GM06990 (cell line): ENCODE measurements at regions not wholly inside any gene's neighbourhood (a gene's known extent, or its start where the extent isn't known, plus 50 kb on each side); places are given as distances from the start of the nearest gene placed in this dataset.

Experiments
- DNase-seq: peaks from one replicate; pipeline ENCODE4 v3.0.0-alpha.2; 2011; ENCODE audit not compliant: insufficient read length; ENCODE audit errors: extremely low read depth
- H3K27me3 ChIP-seq: replicated peaks from 2 replicates; pipeline ENCODE4 v1.6.0; 2011; ENCODE audit warnings: low read length; ENCODE audit not compliant: control insufficient read depth, insufficient read depth
- H3K36me3 ChIP-seq: 2 replicates; pipeline ENCODE4 v1.5.1; 2011; ENCODE audit warnings: low read length; ENCODE audit not compliant: control insufficient read depth, insufficient read depth
- H3K4me3 ChIP-seq: replicated peaks from 2 replicates; pipeline ENCODE4 v1.5.1; 2011; ENCODE audit warnings: low read depth, mild to moderate bottlenecking, control low read depth, low read length
- TF ChIP-seq, protein P1 (sequence below): IDR thresholded peaks from 2 replicates; pipeline ENCODE4 v1.5.1; 2011; ENCODE audit warnings: low read length, control low read depth, mild to moderate bottlenecking, inconsistent platforms; ENCODE audit not compliant: insufficient read depth, poor library complexity, severe bottlenecking

DNA sequence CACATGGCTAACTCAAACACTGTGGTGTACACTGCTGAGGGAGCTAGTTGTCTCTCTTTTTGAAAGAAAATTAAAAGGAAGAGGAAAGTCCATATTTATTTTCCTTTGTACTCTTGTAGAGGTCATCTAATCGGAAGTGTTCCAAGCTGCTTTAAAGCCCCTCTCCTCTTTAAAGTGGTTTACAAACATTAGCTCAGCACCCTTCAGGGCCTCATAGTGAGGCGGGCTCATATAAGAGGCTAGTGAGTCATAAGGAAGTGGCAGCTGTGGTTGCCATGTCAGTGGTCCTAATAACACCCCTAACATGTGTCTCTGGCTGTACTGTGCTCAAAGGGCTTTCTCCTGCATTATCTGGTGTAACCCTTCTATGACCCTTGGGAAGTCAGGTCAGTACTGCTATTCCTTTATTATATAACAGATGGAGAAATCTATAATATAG, 104.4 kb upstream of the SERBP1 start:
- Histone ChIP-seq H3K27me3 (no peaks in the 10 kb centered on the region; the same call in 1 of the 2 replicates), H3K36me3 (no peaks in the 10 kb centered on the region), H3K4me3 (no peak overlapping the region)
- TF ChIP-seq, protein P1, sequence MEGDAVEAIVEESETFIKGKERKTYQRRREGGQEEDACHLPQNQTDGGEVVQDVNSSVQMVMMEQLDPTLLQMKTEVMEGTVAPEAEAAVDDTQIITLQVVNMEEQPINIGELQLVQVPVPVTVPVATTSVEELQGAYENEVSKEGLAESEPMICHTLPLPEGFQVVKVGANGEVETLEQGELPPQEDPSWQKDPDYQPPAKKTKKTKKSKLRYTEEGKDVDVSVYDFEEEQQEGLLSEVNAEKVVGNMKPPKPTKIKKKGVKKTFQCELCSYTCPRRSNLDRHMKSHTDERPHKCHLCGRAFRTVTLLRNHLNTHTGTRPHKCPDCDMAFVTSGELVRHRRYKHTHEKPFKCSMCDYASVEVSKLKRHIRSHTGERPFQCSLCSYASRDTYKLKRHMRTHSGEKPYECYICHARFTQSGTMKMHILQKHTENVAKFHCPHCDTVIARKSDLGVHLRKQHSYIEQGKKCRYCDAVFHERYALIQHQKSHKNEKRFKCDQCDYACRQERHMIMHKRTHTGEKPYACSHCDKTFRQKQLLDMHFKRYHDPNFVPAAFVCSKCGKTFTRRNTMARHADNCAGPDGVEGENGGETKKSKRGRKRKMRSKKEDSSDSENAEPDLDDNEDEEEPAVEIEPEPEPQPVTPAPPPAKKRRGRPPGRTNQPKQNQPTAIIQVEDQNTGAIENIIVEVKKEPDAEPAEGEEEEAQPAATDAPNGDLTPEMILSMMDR: no peak
- DNase-seq: no peak

DNA sequence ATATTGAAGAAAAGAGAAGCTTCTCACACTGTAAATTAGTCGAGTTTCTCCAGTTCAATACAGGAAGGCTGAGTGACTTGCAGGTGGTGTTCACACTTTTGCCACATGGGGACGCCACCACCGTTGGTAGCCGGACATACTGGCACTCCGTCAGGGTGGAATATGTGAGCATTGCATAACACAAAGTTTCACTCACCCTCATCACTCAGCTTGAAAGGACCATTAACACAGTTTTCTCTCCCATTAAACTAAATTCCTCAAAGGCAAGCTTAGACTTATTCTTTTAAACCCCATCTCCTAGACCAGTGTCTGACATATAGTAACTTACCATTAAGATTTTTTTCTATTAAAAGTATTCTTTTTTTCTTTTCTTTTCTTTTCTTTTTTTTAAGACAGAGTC, 105.3 kb upstream of the SERBP1 start:
- Histone ChIP-seq H3K4me3 (no peak overlapping the region), H3K27me3 (no peaks in the 10 kb centered on the region; the same call in 1 of the 2 replicates), H3K36me3 (no peaks in the 10 kb centered on the region)
- peak; percentile 10 for DNase-seq
- TF ChIP-seq, protein P1: peak; percentile 85

DNA sequence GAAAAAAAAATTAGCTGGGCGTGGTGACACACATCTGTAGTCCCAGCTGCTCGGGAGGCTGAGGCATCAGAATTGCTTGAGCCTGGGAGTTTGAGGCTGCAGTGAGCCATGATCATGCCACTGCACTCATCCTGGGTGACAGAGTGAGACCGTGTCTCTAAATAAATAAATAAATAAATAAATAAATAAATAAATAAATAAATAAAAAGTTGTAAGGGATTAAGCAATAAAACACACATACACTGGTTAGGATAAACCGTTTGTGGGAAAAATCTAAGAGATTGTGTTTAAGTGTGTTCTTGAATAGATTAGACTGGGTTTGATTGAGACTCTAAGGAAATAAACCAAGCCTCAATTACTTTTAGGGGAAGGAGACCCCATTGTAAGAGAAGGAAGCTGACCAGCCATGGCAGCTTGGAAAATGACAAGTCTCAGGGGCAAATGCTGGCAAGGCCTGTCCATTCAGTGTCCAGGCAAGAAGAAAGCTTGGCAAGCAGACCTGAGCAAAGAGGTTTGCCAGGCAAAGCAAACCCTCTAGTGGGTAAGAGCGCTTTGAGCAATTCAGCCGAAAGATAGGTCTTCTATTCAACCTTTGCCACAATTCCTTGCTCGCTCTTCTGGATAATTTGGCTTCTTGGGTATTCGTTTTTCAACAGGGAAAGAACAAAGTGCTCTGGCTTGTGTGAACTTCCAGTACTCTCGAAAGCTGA, 106.9 kb upstream of the SERBP1 start:
- TF ChIP-seq, protein P1: no peak
- Histone ChIP-seq H3K4me3 (no peak overlapping the region), H3K27me3 (no peaks in the 10 kb centered on the region; the same call in 1 of the 2 replicates), H3K36me3 (no peaks in the 10 kb centered on the region)
- DNase-seq: no peak

DNA sequence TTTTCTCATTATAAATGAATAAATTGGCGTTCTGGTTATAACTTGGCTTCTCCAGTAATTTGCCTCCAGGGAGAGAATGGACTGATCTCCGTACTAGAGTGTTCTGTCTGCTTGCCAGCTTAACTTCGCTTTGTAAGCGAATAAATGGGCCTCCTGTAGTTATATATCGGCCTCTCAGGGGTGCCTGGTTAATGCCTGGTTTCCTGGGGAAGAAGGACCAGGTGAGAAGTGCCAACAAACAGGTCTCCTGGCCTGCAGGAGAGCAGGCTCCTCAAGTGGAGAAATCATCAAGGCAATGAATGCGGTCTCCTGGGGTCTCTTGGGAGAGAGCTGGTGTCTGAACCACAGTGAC, 107.4 kb upstream of the SERBP1 start:
- no peaks in the 10 kb centered on the region for H3K36me3 ChIP-seq
- TF ChIP-seq, protein P1: no peak
- H3K27me3 ChIP-seq: no peaks in the 10 kb centered on the region; the same call in 1 of the 2 replicates
- no peak for DNase-seq
- no peak overlapping the region for H3K4me3 ChIP-seq

DNA sequence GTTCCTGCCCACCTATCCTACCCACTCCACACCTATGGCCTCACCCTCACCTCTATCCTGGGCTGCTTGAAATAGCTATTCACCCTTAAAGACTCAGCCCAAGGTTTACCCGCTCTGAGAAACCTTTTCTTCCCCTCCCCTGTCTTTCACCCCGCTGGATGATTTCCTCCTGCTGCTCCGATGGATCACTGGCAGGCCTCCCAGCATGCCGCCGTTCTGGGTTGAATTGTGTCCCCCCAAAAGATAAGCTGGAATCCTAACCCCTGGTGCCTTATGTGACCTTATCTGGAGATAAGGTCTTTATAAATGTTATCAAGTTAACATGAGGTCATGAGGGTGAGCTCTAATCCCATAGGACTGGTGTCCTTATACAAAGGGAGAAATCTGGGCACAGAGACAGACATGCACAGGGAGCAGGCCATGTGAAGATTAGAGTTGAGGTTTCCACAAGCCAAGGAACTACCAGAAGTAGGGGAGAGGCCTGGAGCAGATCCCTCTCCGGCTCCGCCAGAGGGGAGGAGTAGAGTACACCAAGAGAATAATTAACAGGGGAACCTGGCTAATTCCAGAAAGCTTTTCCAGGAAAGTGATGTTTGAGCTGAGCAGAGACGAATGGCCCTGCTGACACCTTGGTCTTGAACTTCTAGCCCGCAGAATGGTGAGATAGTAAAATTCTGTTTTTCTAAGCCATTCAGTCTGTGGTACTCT, 110.0 kb upstream of the SERBP1 start:
- TF ChIP-seq, protein P1: no peak
- no peaks in the 10 kb centered on the region; the same call in 1 of the 2 replicates for H3K27me3 ChIP-seq
- no peaks in the 10 kb centered on the region for H3K36me3 ChIP-seq
- DNase-seq: no peak
- H3K4me3 ChIP-seq: no peak overlapping the region
